PC-9 (cell line): ENCODE measurements at regions not wholly inside any gene's neighbourhood (a gene's known extent, or its start where the extent isn't known, plus 50 kb on each side); places are given as distances from the start of the nearest gene placed in this dataset.

Experiments used
- EZH2 ChIP-seq: fragments of 200-600 bp; sonication (generic); IDR thresholded peaks from 2 replicates; pipeline ENCODE4 v1.8.0; 2017; ENCODE audit warnings: antibody characterized with exemption, low read depth
- TF ChIP-seq, protein P1 (sequence below): fragments of 200-600 bp; sonication (generic); conservative IDR thresholded peaks from 2 replicates; pipeline ENCODE4 v1.6.1; 2017; ENCODE audit warnings: mixed run types, antibody characterized with exemption, mild to moderate bottlenecking, moderate library complexity

DNA sequence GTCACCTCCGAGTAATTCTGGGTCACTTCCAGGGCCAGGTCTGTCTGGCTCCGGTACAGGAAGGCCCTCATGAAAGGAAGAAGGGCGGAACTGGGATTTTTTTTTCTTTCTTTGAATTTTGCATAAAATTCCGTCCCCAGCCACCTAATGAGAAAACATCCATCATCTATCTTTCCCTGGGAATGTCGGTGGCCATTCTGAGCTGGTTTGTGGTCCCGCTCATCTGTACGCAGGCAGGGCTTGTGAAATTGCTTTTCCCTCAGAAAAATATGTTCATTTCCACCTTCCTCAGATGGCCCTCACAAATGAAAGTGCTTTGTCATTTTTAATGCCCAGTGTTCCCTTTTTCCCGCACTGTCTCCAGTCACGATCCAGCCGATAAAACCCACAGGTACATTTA, 353.0 kb upstream of the ZFHX3 start:
- TF ChIP-seq, protein P1, sequence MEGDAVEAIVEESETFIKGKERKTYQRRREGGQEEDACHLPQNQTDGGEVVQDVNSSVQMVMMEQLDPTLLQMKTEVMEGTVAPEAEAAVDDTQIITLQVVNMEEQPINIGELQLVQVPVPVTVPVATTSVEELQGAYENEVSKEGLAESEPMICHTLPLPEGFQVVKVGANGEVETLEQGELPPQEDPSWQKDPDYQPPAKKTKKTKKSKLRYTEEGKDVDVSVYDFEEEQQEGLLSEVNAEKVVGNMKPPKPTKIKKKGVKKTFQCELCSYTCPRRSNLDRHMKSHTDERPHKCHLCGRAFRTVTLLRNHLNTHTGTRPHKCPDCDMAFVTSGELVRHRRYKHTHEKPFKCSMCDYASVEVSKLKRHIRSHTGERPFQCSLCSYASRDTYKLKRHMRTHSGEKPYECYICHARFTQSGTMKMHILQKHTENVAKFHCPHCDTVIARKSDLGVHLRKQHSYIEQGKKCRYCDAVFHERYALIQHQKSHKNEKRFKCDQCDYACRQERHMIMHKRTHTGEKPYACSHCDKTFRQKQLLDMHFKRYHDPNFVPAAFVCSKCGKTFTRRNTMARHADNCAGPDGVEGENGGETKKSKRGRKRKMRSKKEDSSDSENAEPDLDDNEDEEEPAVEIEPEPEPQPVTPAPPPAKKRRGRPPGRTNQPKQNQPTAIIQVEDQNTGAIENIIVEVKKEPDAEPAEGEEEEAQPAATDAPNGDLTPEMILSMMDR = no peak
- no peak for TF ChIP-seq EZH2
